HFF-Myc (cell line): ENCODE measurements at regions not wholly inside any gene's neighbourhood (a gene's known extent, or its start where the extent isn't known, plus 50 kb on each side); places are given as distances from the start of the nearest gene placed in this dataset.
"Not testable (repeated sequence)": the region's sequence is repeated elsewhere in the genome, so short reads cannot be mapped to it uniquely, and the experiment has no call there.

Experiments used
- DNase-seq: peaks from one replicate; pipeline ENCODE4 v3.0.0-alpha.2; 2011; ENCODE audit warnings: low read depth; ENCODE audit errors: extremely low read depth
- H3K4me3 ChIP-seq: replicated peaks from 2 replicates; pipeline ENCODE4 v1.5.1; 2011; ENCODE audit warnings: low read depth, mild to moderate bottlenecking, control low read depth, low read length
- TF ChIP-seq, protein P1 (sequence below): IDR thresholded peaks from 2 replicates; pipeline ENCODE4 v1.5.1; 2012; ENCODE audit warnings: mild to moderate bottlenecking, low read depth, low read length, control low read depth; ENCODE audit errors: missing control alignments

DNA sequence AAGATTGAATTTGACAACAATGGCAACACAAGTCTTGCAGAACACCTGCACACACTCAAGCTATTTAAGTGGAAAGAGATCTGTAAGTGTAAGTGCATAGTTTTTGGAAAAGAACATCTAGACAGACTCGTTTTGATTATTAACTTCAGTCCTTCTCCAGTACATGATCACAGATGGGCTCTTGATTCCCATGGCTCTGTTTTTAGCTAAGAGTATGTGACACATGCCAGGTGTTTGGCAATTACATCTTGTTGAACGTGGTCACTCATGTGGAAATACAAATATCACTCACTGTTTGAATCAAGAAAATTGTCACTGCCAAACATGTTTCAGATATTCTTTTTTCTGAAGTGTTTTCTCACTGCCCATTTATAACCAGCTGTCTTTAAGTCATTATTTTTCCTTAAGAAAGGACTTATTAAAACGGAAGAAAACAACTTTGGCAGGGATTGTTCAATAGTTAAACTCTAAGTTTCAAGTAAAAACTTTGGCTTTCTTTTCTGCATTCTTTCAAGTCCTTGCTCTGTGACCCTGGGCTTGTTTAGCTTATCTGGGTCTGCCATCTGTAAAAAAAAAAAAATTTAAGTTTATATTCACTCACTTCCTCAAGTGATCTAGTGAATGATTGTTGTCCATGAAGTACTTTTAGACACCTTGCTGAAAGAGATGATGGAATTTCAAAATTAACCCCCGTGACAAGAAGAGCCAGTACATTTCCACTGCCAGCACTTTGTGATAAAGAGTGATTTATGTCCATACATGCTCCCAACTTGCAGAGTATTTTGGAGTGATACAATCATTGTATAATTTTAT lies 125.4 kb downstream of the ATXN3L start:
- TF ChIP-seq, protein P1, sequence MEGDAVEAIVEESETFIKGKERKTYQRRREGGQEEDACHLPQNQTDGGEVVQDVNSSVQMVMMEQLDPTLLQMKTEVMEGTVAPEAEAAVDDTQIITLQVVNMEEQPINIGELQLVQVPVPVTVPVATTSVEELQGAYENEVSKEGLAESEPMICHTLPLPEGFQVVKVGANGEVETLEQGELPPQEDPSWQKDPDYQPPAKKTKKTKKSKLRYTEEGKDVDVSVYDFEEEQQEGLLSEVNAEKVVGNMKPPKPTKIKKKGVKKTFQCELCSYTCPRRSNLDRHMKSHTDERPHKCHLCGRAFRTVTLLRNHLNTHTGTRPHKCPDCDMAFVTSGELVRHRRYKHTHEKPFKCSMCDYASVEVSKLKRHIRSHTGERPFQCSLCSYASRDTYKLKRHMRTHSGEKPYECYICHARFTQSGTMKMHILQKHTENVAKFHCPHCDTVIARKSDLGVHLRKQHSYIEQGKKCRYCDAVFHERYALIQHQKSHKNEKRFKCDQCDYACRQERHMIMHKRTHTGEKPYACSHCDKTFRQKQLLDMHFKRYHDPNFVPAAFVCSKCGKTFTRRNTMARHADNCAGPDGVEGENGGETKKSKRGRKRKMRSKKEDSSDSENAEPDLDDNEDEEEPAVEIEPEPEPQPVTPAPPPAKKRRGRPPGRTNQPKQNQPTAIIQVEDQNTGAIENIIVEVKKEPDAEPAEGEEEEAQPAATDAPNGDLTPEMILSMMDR, result no peak
- no peak overlapping the region for H3K4me3 ChIP-seq
- no peak for DNase-seq

- no peak for DNase-seq
- H3K4me3 ChIP-seq, result no peak overlapping the region
- TF ChIP-seq, protein P1, result no peak
Measured at GRCh38 chrX:13190051-13190450, 129.8 kb downstream of the ATXN3L start.

DNA sequence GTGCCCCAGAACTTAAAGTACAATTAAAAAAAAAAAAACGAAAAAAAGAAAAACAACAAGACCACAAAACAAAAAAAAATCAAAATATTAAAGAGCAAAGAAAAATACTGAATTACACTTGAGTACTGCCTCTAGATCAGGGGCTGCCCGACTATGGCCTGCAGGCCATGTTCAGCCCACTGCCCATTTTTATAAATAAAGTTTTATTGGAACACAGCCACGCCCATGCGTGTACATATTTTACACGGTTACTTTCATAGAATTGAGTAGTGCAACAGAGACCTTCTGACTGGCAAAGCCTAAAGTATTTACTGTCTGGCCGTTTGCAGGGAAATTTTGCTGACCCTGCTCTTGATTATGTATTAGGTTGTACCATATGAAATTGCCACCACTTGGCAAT lies 130.5 kb downstream of the ATXN3L start:
- TF ChIP-seq, protein P1, result no peak

GRCh38 chrX:13188731-13189309 lies 131.0 kb downstream of the ATXN3L start:
- TF ChIP-seq, protein P1, result no peak
- no peak for DNase-seq
- no peak overlapping the region for H3K4me3 ChIP-seq

More for the DNA sequence above, 130.5 kb downstream of the ATXN3L start:
- DNase-seq, result no peak
- no peak overlapping the region for H3K4me3 ChIP-seq

- DNase-seq, result not testable (repeated sequence)
Measured at GRCh38 chrX:13186643-13187042, 133.2 kb downstream of the ATXN3L start.

DNA sequence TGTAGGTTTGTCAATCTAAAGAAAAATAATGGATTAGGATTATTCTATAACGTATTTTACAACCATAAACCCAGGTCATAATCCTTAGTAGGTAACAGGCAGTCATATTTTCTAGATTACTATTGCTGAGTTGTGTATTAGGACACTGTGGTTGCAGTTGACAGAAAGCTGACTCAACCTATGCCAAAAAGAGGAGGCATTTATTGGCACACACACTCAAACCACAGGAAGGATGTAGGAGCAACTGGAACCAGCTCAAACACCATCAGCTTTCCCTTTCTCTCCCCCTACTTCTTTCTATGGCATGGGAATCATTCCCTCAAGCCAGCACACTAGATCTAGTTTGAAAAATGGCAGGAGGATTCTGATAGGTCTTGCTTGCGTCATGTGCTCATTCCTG lies 136.4 kb upstream of the FAM9C start:
- no peak overlapping the region for H3K4me3 ChIP-seq
- DNase-seq, result no peak
- TF ChIP-seq, protein P1, result no peak

More at GRCh38 chrX:13186643-13187042, 133.2 kb downstream of the ATXN3L start:
- not testable (repeated sequence) for H3K4me3 ChIP-seq

GRCh38 chrX:13179586-13179985 lies 135.2 kb upstream of the FAM9C start:
- TF ChIP-seq, protein P1, result no peak
- DNase-seq, result no peak
- no peak overlapping the region for H3K4me3 ChIP-seq
